ENCODE measurements at regions not wholly inside any gene's neighbourhood (a gene's known extent, or its start where the extent isn't known, plus 50 kb on each side); places are given as distances from the start of the nearest gene placed in this dataset.

DNA sequence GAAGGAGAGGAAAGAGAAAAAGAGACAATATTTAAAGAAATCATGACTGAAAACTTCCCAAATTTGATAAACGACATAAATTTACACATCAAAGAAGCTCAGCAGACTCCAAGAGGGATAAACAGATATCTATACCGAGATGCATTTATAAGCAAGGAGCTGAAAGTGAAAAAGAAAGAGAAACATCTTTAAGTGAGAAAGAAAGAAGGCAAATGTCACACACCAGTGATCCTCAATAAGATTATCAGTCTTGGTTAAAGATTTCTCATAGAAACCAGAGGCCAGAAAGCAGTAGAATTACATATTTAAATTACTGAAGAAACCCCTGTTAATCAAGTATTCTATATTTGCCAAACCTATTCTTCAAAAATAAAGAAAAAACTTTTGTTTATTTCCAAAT is 424.2 kb downstream of the SLC16A7 start:
- TF ChIP-seq, protein P1, sequence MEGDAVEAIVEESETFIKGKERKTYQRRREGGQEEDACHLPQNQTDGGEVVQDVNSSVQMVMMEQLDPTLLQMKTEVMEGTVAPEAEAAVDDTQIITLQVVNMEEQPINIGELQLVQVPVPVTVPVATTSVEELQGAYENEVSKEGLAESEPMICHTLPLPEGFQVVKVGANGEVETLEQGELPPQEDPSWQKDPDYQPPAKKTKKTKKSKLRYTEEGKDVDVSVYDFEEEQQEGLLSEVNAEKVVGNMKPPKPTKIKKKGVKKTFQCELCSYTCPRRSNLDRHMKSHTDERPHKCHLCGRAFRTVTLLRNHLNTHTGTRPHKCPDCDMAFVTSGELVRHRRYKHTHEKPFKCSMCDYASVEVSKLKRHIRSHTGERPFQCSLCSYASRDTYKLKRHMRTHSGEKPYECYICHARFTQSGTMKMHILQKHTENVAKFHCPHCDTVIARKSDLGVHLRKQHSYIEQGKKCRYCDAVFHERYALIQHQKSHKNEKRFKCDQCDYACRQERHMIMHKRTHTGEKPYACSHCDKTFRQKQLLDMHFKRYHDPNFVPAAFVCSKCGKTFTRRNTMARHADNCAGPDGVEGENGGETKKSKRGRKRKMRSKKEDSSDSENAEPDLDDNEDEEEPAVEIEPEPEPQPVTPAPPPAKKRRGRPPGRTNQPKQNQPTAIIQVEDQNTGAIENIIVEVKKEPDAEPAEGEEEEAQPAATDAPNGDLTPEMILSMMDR (IDR thresholded peaks at IDR 0.05) = no peak
- TF ChIP-seq POLR2AphosphoS5 (IDR thresholded peaks at IDR 0.05) = no peak

All from prostate gland (tissue), 2 donors.